ENCODE measurements at regions not wholly inside any gene's neighbourhood (a gene's known extent, or its start where the extent isn't known, plus 50 kb on each side); places are given as distances from the start of the nearest gene placed in this dataset.
A peak's percentile ranks its signal among the peaks of the same experiment; 100 is the strongest.

DNA sequence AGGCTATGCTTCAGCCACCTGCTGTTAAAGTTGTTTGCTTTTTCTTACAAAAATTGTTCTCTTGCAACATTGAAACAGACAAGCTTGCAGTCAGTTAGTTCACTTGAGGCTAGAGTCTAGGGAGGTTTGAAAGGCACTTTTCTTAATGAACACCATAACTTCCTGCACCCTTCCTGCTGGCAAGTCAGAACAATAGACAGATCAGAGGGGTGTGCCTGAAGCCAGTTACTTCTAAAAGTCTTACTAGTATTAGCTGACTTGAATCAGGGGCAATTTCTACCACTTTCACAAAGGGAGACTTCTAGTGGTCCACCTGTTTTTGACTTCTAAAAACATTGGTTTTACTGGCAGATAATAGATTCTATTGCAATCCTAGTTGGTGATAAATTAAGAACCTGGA is 367.4 kb upstream of the CDH20 start:
- Histone ChIP-seq H3F3A (ENCODE audit: insufficient read depth, low read length) (no peaks in the 10 kb centered on the region; the same call in 1 of the 2 replicates), H3K27ac (ENCODE audit: low read depth, low read length, poor library complexity, severe bottlenecking) (no peak overlapping the region), H3K27me3 (ENCODE audit: insufficient read depth, low read length) (no peaks in the 10 kb centered on the region), H3K9ac (ENCODE audit: low read length) (no peak overlapping the region), H2AFZ (ENCODE audit: low read length) (peak overlapping the region; percentile 20; the same call in 1 of the 2 replicates), H3K9me2 (ENCODE audit: low read depth, low read length) (no peaks in the 10 kb centered on the region), H3K4me1 (ENCODE audit: insufficient read depth, low read length, severe bottlenecking) (peaks cover 28% of the 10 kb centered on the region), H3K4me2 (ENCODE audit: low read length) (no peak overlapping the region), H4K20me1 (ENCODE audit: insufficient read depth, low read length) (no peaks in the 10 kb centered on the region), H3K36me3 (ENCODE audit: insufficient read depth, low read length) (no peaks in the 10 kb centered on the region), H3K79me2 (ENCODE audit: insufficient read depth, low read length) (no peaks in the 10 kb centered on the region), H3K4me3 (ENCODE audit: low read depth, low read length, poor library complexity, severe bottlenecking) (no peak overlapping the region), H3K9me3 (ENCODE audit: low read length) (no peaks in the 10 kb centered on the region)
- no peak for TF ChIP-seq EZH2 (IDR thresholded peaks at IDR 0.05; ENCODE audit: borderline replicate concordance, low read length)
- TF ChIP-seq, protein P1, sequence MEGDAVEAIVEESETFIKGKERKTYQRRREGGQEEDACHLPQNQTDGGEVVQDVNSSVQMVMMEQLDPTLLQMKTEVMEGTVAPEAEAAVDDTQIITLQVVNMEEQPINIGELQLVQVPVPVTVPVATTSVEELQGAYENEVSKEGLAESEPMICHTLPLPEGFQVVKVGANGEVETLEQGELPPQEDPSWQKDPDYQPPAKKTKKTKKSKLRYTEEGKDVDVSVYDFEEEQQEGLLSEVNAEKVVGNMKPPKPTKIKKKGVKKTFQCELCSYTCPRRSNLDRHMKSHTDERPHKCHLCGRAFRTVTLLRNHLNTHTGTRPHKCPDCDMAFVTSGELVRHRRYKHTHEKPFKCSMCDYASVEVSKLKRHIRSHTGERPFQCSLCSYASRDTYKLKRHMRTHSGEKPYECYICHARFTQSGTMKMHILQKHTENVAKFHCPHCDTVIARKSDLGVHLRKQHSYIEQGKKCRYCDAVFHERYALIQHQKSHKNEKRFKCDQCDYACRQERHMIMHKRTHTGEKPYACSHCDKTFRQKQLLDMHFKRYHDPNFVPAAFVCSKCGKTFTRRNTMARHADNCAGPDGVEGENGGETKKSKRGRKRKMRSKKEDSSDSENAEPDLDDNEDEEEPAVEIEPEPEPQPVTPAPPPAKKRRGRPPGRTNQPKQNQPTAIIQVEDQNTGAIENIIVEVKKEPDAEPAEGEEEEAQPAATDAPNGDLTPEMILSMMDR (IDR thresholded peaks at IDR 0.05; ENCODE audit: low read length): no peak

DNA sequence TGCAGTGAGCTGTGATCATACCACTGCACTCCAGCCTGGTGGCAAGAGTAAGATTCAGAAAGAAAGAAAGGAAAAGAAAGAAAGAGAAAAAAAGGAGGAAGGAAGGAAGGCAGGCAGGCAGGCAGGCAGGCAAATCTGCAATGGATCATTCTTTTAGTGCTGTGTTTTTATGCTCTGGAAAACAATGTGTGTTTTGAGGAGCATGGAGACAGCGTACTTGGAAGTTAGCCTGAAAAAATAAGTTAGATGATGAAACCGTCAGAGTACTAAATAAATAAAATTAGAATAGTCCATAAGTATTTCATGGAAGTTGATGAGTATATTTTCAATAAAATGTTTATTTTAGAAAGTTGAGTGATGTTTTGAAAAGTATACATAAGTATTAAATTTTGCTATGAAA is 366.4 kb upstream of the CDH20 start:
- no peaks in the 10 kb centered on the region for H3K36me3 ChIP-seq (ENCODE audit: insufficient read depth, low read length)
- no peaks in the 10 kb centered on the region; the same call in 1 of the 2 replicates for H3F3A ChIP-seq (ENCODE audit: insufficient read depth, low read length)
- H3K4me1 ChIP-seq (ENCODE audit: insufficient read depth, low read length, severe bottlenecking): peaks cover 28% of the 10 kb centered on the region
- H3K79me2 ChIP-seq (ENCODE audit: insufficient read depth, low read length): no peaks in the 10 kb centered on the region
- H3K9me3 ChIP-seq (ENCODE audit: low read length): no peaks in the 10 kb centered on the region
- no peak overlapping the region for H3K9ac ChIP-seq (ENCODE audit: low read length)
- no peaks in the 10 kb centered on the region for H4K20me1 ChIP-seq (ENCODE audit: insufficient read depth, low read length)
- H3K27ac ChIP-seq (ENCODE audit: low read depth, low read length, poor library complexity, severe bottlenecking): no peak overlapping the region
- no peak for TF ChIP-seq EZH2 (IDR thresholded peaks at IDR 0.05; ENCODE audit: borderline replicate concordance, low read length)
- no peak overlapping the region for H3K4me3 ChIP-seq (ENCODE audit: low read depth, low read length, poor library complexity, severe bottlenecking)
- no peak overlapping the region for H3K4me2 ChIP-seq (ENCODE audit: low read length)
- H3K9me2 ChIP-seq (ENCODE audit: low read depth, low read length): no peaks in the 10 kb centered on the region
- H3K27me3 ChIP-seq (ENCODE audit: insufficient read depth, low read length): no peaks in the 10 kb centered on the region
- H2AFZ ChIP-seq (ENCODE audit: low read length): no peak overlapping the region

GRCh38 chr18:60975420-60975819 is 357.8 kb upstream of the CDH20 start:
- peaks cover 17% of the 10 kb centered on the region for H3K4me1 ChIP-seq (ENCODE audit: insufficient read depth, low read length, severe bottlenecking)
- TF ChIP-seq, protein P1 (IDR thresholded peaks at IDR 0.05; ENCODE audit: low read length): no peak
- no peak for TF ChIP-seq EZH2 (IDR thresholded peaks at IDR 0.05; ENCODE audit: borderline replicate concordance, low read length)
- no peaks in the 10 kb centered on the region for H3K9me2 ChIP-seq (ENCODE audit: low read depth, low read length)
- no peak overlapping the region for H3K4me3 ChIP-seq (ENCODE audit: low read depth, low read length, poor library complexity, severe bottlenecking)
- H3K27me3 ChIP-seq (ENCODE audit: insufficient read depth, low read length): no peaks in the 10 kb centered on the region
- no peak overlapping the region for H3K9ac ChIP-seq (ENCODE audit: low read length)
- H2AFZ ChIP-seq (ENCODE audit: low read length): no peak overlapping the region
- H3K9me3 ChIP-seq (ENCODE audit: low read length): no peaks in the 10 kb centered on the region
- no peak overlapping the region for H3K27ac ChIP-seq (ENCODE audit: low read depth, low read length, poor library complexity, severe bottlenecking)
- H3K4me2 ChIP-seq (ENCODE audit: low read length): no peak overlapping the region; the same call in 1 of the 2 replicates
- no peaks in the 10 kb centered on the region for H4K20me1 ChIP-seq (ENCODE audit: insufficient read depth, low read length)
- H3K36me3 ChIP-seq (ENCODE audit: insufficient read depth, low read length): no peaks in the 10 kb centered on the region
- H3K79me2 ChIP-seq (ENCODE audit: insufficient read depth, low read length): no peaks in the 10 kb centered on the region
- H3F3A ChIP-seq (ENCODE audit: insufficient read depth, low read length): no peaks in the 10 kb centered on the region

DNA sequence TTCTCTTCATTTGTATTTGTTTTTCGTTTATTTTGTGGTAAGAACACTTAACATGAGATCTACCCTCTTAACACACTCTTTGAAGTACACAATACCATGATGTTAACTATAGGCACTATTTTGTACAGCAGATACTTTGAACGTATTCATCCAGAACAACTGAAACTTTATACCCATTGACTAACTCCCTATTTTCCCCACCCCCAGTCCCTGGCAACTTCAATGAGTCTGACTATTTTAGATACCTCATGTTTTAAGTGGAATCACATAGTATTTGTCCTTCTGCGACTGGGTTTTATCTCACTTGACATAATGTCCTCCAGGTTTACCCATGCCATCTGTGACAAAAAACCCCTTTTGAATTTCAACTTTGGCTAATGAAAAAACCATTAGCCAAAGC is 356.3 kb upstream of the CDH20 start:
- TF ChIP-seq, protein P1 (IDR thresholded peaks at IDR 0.05; ENCODE audit: low read length): no peak
- TF ChIP-seq EZH2 (IDR thresholded peaks at IDR 0.05; ENCODE audit: borderline replicate concordance, low read length): no peak
- no peaks in the 10 kb centered on the region for H3K9me2 ChIP-seq (ENCODE audit: low read depth, low read length)
- no peaks in the 10 kb centered on the region for H3K79me2 ChIP-seq (ENCODE audit: insufficient read depth, low read length)
- H2AFZ ChIP-seq (ENCODE audit: low read length): no peak overlapping the region
- no peak overlapping the region for H3K4me3 ChIP-seq (ENCODE audit: low read depth, low read length, poor library complexity, severe bottlenecking)
- H3K36me3 ChIP-seq (ENCODE audit: insufficient read depth, low read length): no peaks in the 10 kb centered on the region
- H4K20me1 ChIP-seq (ENCODE audit: insufficient read depth, low read length): no peaks in the 10 kb centered on the region
- no peak overlapping the region for H3K9ac ChIP-seq (ENCODE audit: low read length)
- H3K27me3 ChIP-seq (ENCODE audit: insufficient read depth, low read length): no peaks in the 10 kb centered on the region
- no peak overlapping the region for H3K27ac ChIP-seq (ENCODE audit: low read depth, low read length, poor library complexity, severe bottlenecking)
- no peaks in the 10 kb centered on the region for H3F3A ChIP-seq (ENCODE audit: insufficient read depth, low read length)
- H3K4me2 ChIP-seq (ENCODE audit: low read length): no peak overlapping the region
- H3K9me3 ChIP-seq (ENCODE audit: low read length): no peaks in the 10 kb centered on the region
- peaks cover 17% of the 10 kb centered on the region for H3K4me1 ChIP-seq (ENCODE audit: insufficient read depth, low read length, severe bottlenecking)

Measured in OCI-LY1 (cell line).